ENCODE measurements at regions not wholly inside any gene's neighbourhood (a gene's known extent, or its start where the extent isn't known, plus 50 kb on each side); places are given as distances from the start of the nearest gene placed in this dataset.

DNA sequence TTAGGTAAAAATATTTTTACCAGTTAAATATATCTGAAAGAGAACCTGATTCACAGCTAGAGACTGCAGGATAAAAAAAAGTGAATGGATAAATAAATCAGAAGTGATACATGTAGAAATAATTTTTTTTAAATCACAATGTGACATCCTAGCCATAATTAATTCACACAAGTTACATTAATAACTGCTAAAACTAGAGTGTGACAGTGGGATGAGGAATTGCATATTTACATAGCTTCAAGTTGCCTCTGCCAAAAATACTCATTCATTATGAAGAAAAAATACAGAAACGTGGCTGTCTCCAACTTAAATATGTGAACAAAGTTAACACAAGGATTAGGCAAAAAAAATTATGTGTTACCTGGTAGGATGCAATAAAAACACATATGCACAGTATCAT is 473.5 kb upstream of the SEMA3A start:
- H3K4me2 ChIP-seq (ENCODE audit: low read depth, low read length), result no peak overlapping the region
- no peak for DNase-seq
- H3K79me2 ChIP-seq (ENCODE audit: low read length), result no peaks in the 10 kb centered on the region
- no peaks in the 10 kb centered on the region for H3K27me3 ChIP-seq (replicated peaks; ENCODE audit: insufficient read depth, low read length)
- H3F3A ChIP-seq (ENCODE audit: insufficient read depth, low read length), result no peaks in the 10 kb centered on the region
- TF ChIP-seq EZH2 (optimal IDR thresholded peaks at IDR 0.05; ENCODE audit: low read depth, low read length) (no peak), EZH2phosphoT487 (IDR thresholded peaks at IDR 0.05; ENCODE audit: low read length) (no peak)
- TF ChIP-seq, protein P1, sequence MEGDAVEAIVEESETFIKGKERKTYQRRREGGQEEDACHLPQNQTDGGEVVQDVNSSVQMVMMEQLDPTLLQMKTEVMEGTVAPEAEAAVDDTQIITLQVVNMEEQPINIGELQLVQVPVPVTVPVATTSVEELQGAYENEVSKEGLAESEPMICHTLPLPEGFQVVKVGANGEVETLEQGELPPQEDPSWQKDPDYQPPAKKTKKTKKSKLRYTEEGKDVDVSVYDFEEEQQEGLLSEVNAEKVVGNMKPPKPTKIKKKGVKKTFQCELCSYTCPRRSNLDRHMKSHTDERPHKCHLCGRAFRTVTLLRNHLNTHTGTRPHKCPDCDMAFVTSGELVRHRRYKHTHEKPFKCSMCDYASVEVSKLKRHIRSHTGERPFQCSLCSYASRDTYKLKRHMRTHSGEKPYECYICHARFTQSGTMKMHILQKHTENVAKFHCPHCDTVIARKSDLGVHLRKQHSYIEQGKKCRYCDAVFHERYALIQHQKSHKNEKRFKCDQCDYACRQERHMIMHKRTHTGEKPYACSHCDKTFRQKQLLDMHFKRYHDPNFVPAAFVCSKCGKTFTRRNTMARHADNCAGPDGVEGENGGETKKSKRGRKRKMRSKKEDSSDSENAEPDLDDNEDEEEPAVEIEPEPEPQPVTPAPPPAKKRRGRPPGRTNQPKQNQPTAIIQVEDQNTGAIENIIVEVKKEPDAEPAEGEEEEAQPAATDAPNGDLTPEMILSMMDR (IDR thresholded peaks at IDR 0.05; ENCODE audit: low read length), result no peak
- no peak overlapping the region for H3K4me3 ChIP-seq (ENCODE audit: low read length)
- 0 out of 2 replicates have a peak, but pooled peaks cover 4% of the 10 kb centered on the region for H3K4me1 ChIP-seq (ENCODE audit: low read length)
- H2AFZ ChIP-seq (ENCODE audit: low read length), result no peak overlapping the region
- no peak overlapping the region for H3K27ac ChIP-seq (ENCODE audit: low read length)
- H4K20me1 ChIP-seq (ENCODE audit: insufficient read depth, low read length), result no peaks in the 10 kb centered on the region
- no peaks in the 10 kb centered on the region; the same call in 1 of the 2 replicates for H3K9me2 ChIP-seq (replicated peaks; ENCODE audit: insufficient read depth, low read length)
- no peak overlapping the region for H3K9ac ChIP-seq (ENCODE audit: low read length)
- H3K36me3 ChIP-seq (replicated peaks; ENCODE audit: insufficient read depth, low read length), result no peaks in the 10 kb centered on the region
- H3K9me3 ChIP-seq (replicated peaks; ENCODE audit: insufficient read depth, low read length), result no peaks in the 10 kb centered on the region

DNA sequence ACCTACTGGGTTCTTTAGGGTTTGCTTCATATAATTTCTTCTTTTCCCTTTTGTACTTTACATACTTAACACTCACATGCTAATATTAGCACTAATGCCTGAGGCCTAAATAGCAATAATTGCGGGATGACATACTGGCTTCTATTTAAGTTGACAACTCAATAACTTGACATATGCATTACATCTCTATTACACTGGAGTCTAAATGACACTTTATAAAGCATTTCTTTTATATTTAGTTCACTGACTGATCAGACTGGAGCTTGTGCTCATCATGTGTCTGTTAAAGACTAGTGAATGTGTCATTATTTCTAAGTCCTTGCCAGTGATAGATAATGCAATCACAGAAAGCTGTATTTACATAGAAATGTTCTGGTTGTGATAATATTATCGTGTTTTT is 472.1 kb upstream of the SEMA3A start:
- DNase-seq, result no peak
- H3K9me3 ChIP-seq (replicated peaks; ENCODE audit: insufficient read depth, low read length), result no peaks in the 10 kb centered on the region
- H3K27me3 ChIP-seq (replicated peaks; ENCODE audit: insufficient read depth, low read length), result no peaks in the 10 kb centered on the region
- 0 out of 2 replicates have a peak, but pooled peaks cover 4% of the 10 kb centered on the region for H3K4me1 ChIP-seq (ENCODE audit: low read length)
- no peaks in the 10 kb centered on the region for H3F3A ChIP-seq (ENCODE audit: insufficient read depth, low read length)
- H2AFZ ChIP-seq (ENCODE audit: low read length), result no peak overlapping the region
- H3K79me2 ChIP-seq (ENCODE audit: low read length), result no peaks in the 10 kb centered on the region
- H4K20me1 ChIP-seq (ENCODE audit: insufficient read depth, low read length), result no peaks in the 10 kb centered on the region
- H3K9me2 ChIP-seq (replicated peaks; ENCODE audit: insufficient read depth, low read length), result no peaks in the 10 kb centered on the region; the same call in 1 of the 2 replicates
- no peak for TF ChIP-seq EZH2phosphoT487 (IDR thresholded peaks at IDR 0.05; ENCODE audit: low read length)
- no peak for TF ChIP-seq EZH2 (optimal IDR thresholded peaks at IDR 0.05; ENCODE audit: low read depth, low read length)
- TF ChIP-seq, protein P1 (IDR thresholded peaks at IDR 0.05; ENCODE audit: low read length), result no peak
- no peak overlapping the region for H3K27ac ChIP-seq (ENCODE audit: low read length)
- no peak overlapping the region for H3K4me3 ChIP-seq (ENCODE audit: low read length)
- H3K36me3 ChIP-seq (replicated peaks; ENCODE audit: insufficient read depth, low read length), result no peaks in the 10 kb centered on the region
- no peak overlapping the region for H3K4me2 ChIP-seq (ENCODE audit: low read depth, low read length)
- H3K9ac ChIP-seq (ENCODE audit: low read length), result no peak overlapping the region

DNA sequence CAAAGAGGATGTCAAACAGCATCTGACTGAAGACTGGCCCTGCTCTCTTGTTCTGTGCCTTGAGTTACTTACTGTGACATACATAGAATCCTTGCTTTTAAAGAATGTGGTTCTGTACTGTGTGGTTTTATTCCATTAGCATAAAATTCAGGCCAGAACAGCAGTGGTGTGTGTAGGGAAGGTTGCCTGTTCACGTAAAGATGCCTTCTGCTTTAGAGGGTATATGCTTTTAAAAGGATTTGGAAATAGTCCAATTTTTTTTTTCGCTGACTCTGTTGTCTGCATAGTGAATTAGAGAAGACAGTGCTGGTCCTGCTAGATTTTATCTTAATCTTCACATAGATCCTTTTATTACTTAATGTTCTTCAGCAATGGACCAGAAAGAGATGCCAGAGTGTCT is 470.8 kb upstream of the SEMA3A start:
- Histone ChIP-seq H3K79me2 (ENCODE audit: low read length) (no peaks in the 10 kb centered on the region), H2AFZ (ENCODE audit: low read length) (no peak overlapping the region), H3K36me3 (replicated peaks; ENCODE audit: insufficient read depth, low read length) (no peaks in the 10 kb centered on the region)

More for the DNA sequence above, 470.8 kb upstream of the SEMA3A start:
- H3K9me3 ChIP-seq (replicated peaks; ENCODE audit: insufficient read depth, low read length), result no peaks in the 10 kb centered on the region
- no peak overlapping the region for H3K9ac ChIP-seq (ENCODE audit: low read length)
- no peak for DNase-seq
- 0 out of 2 replicates have a peak, but pooled peaks cover 4% of the 10 kb centered on the region for H3K4me1 ChIP-seq (ENCODE audit: low read length)
- H3K4me3 ChIP-seq (ENCODE audit: low read length), result no peak overlapping the region
- TF ChIP-seq, protein P1 (IDR thresholded peaks at IDR 0.05; ENCODE audit: low read length), result no peak
- TF ChIP-seq EZH2phosphoT487 (IDR thresholded peaks at IDR 0.05; ENCODE audit: low read length) (no peak), EZH2 (optimal IDR thresholded peaks at IDR 0.05; ENCODE audit: low read depth, low read length) (no peak)
- H3K4me2 ChIP-seq (ENCODE audit: low read depth, low read length), result no peak overlapping the region
- no peak overlapping the region for H3K27ac ChIP-seq (ENCODE audit: low read length)
- no peaks in the 10 kb centered on the region for H4K20me1 ChIP-seq (ENCODE audit: insufficient read depth, low read length)
- H3K9me2 ChIP-seq (replicated peaks; ENCODE audit: insufficient read depth, low read length), result no peaks in the 10 kb centered on the region; the same call in 1 of the 2 replicates
- H3K27me3 ChIP-seq (replicated peaks; ENCODE audit: insufficient read depth, low read length), result no peaks in the 10 kb centered on the region
- H3F3A ChIP-seq (ENCODE audit: insufficient read depth, low read length), result no peaks in the 10 kb centered on the region

Data from MM.1S (cell line).